Kidney (tissue), 13 donors: ENCODE measurements at regions not wholly inside any gene's neighbourhood (a gene's known extent, or its start where the extent isn't known, plus 50 kb on each side); places are given as distances from the start of the nearest gene placed in this dataset.

Experiments used
- DNase-seq, 5 donors: peaks; one replicate each; pipeline ENCODE4 v3.0.0-alpha.2; 2013 to 2020
- FAIRE-seq: peaks from 2 replicates; lab custom pipeline; 2012; peaks lifted over from hg19 to GRCh38; lab: Jason Lieb, UNC
- H3K27ac ChIP-seq, 2 donors: one replicate each; pipeline ENCODE4 v1.7.0; 2013; ENCODE audit warnings: low read depth in 2 of 2, low read length in 2 of 2, inconsistent platforms in 1 of 2
- H3K27me3 ChIP-seq: one replicate; pipeline ENCODE4 v1.7.1; 2013; ENCODE audit warnings: low read length, inconsistent platforms; ENCODE audit not compliant: control insufficient read depth, insufficient read depth
- H3K36me3 ChIP-seq, 3 donors: one replicate each; pipeline versions ENCODE4 v1.7.0 to v1.7.1; 2013; ENCODE audit warnings: low read length in 3 of 3, control low read depth in 1 of 3, inconsistent platforms in 1 of 3; ENCODE audit not compliant: insufficient read depth in 3 of 3, control insufficient read depth in 2 of 3
- H3K4me1 ChIP-seq, 3 donors: one replicate each; pipeline versions ENCODE4 v1.7.0 to v1.7.1; 2013; ENCODE audit warnings: low read length in 3 of 3, inconsistent platforms in 1 of 3, low read depth in 1 of 3; ENCODE audit not compliant: control insufficient read depth in 2 of 3, insufficient read depth in 2 of 3
- H3K4me3 ChIP-seq, 3 donors: one replicate each; pipeline versions ENCODE4 v1.7.0 to v1.8.1; 2013; ENCODE audit warnings: low read length in 3 of 3, control low read depth in 1 of 3, inconsistent platforms in 1 of 3
- H3K9ac ChIP-seq, 3 donors: one replicate each; pipeline versions ENCODE4 v1.7.0 to v1.7.1; 2013; ENCODE audit warnings: low read length in 3 of 3, control low read depth in 1 of 3, inconsistent platforms in 1 of 3
- H3K9me3 ChIP-seq, 3 donors: one replicate each; pipeline versions ENCODE4 v1.7.0 to v1.7.1; 2013; ENCODE audit warnings: low read length in 3 of 3, control low read depth in 1 of 3, inconsistent platforms in 1 of 3; ENCODE audit not compliant: control insufficient read depth in 2 of 3, insufficient read depth in 1 of 3
- intact Hi-C: fragments of 100-400 bp; cut with DNase I; formaldehyde crosslinking; loops from one replicate; pipeline ENCODE4 v1.11.1; 2022
- TF ChIP-seq, protein P1 (sequence below): IDR thresholded peaks from 3 replicates; pipeline ENCODE4 v1.5.1; 2012; ENCODE audit warnings: mild to moderate bottlenecking, moderate library complexity, borderline replicate concordance; ENCODE audit not compliant: insufficient read depth; ENCODE audit errors: extremely low read depth
- donor health status: control.
- donor health status: control.
- donor health status: control.
- donor health status: control.
- donor health status: control.
- donor health status: DM: yes; HTN: yes; CAD: no.
- donor health status: Normal renal cell carcinoma (clear cell type).

DNA sequence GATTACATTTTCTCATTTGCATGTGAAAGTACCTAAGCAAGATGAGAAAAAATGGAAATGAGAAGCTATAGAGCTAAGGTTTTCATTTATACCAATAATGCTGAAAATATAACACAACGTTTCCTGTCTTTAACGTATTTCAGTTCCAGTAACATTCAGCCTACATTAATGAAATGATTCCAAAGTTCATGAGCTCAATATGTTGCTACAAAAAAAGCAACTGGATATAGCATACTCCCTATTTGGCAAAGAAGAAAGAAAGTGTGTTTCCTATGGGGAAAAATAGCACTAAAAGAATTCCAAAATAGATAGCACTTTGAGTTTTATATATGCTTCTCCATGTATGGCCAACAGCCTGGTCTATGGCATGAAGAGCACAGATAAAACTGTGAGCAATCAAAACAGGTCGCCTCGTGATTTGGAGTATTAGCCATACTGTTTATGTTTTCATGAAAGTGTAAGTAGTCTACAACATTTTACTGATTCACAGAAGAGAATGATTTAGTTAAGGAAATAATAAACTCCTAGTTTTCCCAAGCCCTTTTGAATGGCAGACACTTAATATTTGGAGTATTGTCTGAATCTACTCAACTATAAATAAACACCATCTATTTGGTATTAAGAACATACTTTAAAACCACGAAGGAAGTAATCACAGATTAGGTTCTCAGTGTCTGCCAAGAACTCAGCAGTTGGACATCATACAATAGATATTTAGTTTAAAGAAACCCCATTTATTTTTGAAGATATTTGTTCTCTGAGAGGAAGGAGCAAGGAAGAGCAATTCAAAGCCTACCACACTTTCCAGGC is 258.7 kb upstream of the RASA1 start:
- no peaks in the 10 kb centered on the region for H3K27me3 ChIP-seq
- FAIRE-seq (no peak), DNase-seq (no peak)
- no peaks in the 10 kb centered on the region for H3K36me3 ChIP-seq
- H3K4me3 ChIP-seq = no peak overlapping the region
- H3K9ac ChIP-seq = no peak overlapping the region
- no peaks in the 10 kb centered on the region for H3K9me3 ChIP-seq
- TF ChIP-seq, protein P1, sequence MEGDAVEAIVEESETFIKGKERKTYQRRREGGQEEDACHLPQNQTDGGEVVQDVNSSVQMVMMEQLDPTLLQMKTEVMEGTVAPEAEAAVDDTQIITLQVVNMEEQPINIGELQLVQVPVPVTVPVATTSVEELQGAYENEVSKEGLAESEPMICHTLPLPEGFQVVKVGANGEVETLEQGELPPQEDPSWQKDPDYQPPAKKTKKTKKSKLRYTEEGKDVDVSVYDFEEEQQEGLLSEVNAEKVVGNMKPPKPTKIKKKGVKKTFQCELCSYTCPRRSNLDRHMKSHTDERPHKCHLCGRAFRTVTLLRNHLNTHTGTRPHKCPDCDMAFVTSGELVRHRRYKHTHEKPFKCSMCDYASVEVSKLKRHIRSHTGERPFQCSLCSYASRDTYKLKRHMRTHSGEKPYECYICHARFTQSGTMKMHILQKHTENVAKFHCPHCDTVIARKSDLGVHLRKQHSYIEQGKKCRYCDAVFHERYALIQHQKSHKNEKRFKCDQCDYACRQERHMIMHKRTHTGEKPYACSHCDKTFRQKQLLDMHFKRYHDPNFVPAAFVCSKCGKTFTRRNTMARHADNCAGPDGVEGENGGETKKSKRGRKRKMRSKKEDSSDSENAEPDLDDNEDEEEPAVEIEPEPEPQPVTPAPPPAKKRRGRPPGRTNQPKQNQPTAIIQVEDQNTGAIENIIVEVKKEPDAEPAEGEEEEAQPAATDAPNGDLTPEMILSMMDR = no peak
- intact Hi-C loops = no loop called here
- H3K27ac ChIP-seq = no peak overlapping the region
- peaks cover 0 to 5% (median 0%) of the 10 kb centered on the region in 3 donors for H3K4me1 ChIP-seq

DNA sequence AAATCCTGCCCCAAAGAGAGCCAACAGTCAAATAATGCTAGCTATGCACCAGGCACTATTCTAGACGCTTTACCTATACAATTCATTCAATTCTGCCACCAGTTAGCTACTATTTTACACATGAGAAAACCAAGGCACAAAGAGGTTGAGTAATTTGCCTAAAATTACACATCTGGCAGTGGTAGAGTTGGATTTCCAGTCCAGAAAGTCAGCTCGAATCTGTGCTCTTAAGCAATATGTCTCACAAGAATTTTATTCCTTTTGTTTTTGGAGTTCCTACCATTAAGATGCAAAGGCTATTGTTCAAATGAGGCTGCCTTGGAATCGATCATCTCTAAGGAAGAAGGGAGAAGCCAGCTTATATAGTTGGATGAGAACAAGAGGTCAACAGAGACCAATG is 256.9 kb upstream of the RASA1 start:
- Histone ChIP-seq H3K9me3 (no peaks in the 10 kb centered on the region), H3K27ac (no peak overlapping the region), H3K36me3 (no peaks in the 10 kb centered on the region), H3K4me1 (peaks cover 0 to 5% (median 0%) of the 10 kb centered on the region in 3 donors), H3K27me3 (no peaks in the 10 kb centered on the region), H3K9ac (no peak overlapping the region), H3K4me3 (no peak overlapping the region)
- intact Hi-C loops = no loop called here
- FAIRE-seq (no peak), DNase-seq (no peak)
- TF ChIP-seq, protein P1 = no peak

DNA sequence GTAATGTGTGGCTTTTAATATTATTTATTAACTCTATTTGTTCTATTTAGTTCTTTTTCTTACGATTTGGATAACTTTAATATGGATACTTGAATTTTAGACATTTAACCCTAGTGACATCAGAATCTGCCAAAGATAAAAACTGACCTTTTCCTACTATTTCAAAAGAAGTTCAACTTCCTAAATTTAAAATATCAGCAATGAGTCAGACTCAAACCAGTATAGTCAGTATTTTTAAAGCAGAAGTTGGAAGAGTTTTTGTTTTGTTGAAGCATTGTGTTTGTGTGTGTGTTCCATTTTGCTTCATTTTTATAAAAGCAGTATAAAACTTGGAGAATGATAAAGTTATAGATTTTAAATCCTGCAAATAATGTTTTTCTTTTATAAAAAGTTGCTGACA is 251.8 kb upstream of the RASA1 start:
- no peaks in the 10 kb centered on the region for H3K27me3 ChIP-seq
- FAIRE-seq = peak; percentile 49
- H3K27ac ChIP-seq = no peak overlapping the region
- TF ChIP-seq, protein P1 = no peak
- H3K9ac ChIP-seq = no peak overlapping the region
- intact Hi-C loops = no loop called here
- no peaks in the 10 kb centered on the region for H3K36me3 ChIP-seq
- H3K4me3 ChIP-seq = no peak overlapping the region
- peaks cover 0 to 7% (median 0%) of the 10 kb centered on the region in 3 donors for H3K4me1 ChIP-seq
- no peak for DNase-seq
- H3K9me3 ChIP-seq = no peaks in the 10 kb centered on the region
